ENCODE measurements at regions not wholly inside any gene's neighbourhood (a gene's known extent, or its start where the extent isn't known, plus 50 kb on each side); places are given as distances from the start of the nearest gene placed in this dataset.
"Not testable (repeated sequence)": the region's sequence is repeated elsewhere in the genome, so short reads cannot be mapped to it uniquely, and the experiment has no call there.

DNA sequence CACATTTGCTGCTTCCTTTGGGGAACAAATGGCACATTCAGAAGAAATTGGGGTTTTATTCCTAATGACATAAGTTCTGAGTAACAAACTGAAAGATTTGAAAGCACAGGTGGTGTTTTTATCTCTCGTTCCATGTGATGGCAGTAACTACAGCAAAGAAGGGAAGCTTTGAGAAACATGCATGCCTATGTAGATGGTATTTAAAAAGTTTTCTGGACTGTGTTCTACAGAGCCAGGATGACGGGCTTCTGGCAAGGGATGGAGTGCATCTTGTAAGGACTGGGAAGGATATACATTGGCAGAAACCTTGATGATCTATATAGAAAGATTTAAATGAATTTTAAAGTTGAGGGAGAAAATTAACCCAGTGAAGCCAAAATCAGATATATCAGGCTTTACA lies 362.2 kb upstream of the ROPN1 start:
- in situ Hi-C loops (cut with MboI; ENCODE audit: low sequenced_read_pairs), result no loop called here

DNA sequence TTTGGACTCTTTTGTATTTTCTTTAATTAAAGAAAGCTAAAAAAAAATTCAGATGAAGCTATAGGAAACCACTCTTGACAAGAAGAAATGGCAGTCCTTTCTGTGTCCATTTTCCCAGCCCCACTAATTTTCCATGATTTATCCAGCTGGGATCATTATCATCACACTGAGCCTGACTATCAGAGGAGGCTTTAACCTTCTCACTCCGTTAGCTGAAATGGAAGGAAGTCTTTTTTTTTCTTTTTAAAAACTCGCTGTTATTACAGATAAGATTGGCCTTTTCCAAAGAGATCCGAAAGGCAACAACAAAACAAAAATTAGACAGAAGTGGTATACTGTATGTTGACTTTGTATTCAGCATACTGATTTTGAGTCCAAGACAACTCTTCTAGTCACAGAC lies 366.2 kb upstream of the ROPN1 start:
- in situ Hi-C loops (cut with MboI; ENCODE audit: low sequenced_read_pairs), result no loop called here

DNA sequence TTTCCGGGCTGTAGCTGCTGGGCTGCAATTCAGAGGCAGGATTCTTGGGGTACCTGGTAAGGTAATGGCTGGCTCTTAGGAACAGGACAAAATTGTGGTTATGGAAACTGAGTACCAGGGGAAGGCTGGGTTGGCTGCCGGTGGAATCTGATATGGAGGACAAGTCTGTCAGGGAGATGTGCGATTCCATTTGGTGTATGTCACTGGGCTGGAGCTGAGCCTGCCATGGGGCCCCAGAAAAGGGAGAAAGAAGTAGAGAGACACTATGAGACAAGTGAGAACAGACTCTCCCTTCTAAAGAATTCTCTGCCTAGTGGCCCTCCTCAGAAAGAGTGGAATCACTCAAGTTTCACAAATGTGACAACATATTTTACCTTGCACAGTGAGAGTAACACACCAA lies 368.2 kb upstream of the ROPN1 start:
- in situ Hi-C loops (cut with MboI; ENCODE audit: low sequenced_read_pairs), result no loop called here

DNA sequence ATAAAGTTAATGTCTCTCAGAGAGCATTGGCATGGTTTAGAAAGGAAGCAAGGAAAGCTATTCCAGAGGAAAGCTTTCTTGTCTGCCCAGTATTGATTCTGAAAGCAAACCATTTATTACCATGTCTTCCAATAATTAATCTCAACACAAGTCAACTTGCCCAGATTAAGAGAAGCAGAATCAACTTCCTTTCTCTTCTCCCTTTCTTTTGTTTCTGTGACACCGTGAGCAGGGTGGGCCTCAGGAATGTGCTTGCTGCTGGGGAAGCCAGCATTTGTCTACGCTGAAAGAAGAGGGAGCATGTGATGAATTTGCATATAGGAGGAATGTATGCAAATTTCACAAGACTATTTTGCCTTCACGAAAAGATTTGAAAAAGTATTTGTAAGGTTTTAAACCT lies 368.6 kb upstream of the ROPN1 start:
- in situ Hi-C loops (cut with MboI; ENCODE audit: low sequenced_read_pairs), result no loop called here

DNA sequence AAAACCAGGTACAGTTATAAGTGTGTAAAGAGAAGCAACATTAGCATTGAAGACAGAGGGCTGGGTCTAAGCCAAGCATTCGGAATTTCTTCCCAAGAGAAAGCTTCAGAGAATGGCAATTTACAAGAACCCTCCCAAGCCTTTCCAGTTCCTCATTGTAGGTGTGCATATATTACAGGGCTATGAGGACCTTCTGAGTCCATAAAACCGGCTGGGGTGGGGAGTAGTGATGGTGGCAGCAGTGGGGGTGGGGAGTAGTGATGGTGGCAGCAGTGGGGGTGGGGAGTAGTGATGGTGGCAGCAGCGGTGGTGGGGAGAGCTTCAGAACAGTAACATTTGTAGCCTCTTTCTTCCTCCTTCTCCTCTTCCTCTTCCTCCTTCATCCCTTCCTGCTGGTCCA lies 368.7 kb upstream of the UMPS start:
- in situ Hi-C loops (cut with MboI; ENCODE audit: low sequenced_read_pairs), result no loop called here

DNA sequence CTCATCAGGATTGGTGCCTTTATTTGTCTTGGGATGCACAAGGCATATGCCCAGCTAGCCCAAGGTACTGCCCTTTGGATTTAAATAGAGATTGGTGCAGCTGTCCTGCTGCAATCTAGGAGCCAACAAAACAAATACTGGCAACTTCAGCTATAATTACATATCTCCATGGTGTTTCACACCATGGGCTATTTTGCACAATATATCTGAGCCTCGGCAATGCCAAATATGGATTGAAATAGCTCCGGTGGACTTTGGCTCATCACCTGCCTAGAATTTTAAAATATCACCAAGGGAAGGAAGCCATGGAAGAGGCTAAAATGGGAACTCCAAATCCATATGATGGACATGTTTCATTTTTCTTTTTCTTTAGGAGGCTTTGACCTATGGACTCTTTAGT lies 367.8 kb upstream of the UMPS start:
- in situ Hi-C loops (cut with MboI; ENCODE audit: low sequenced_read_pairs), result no loop called here

DNA sequence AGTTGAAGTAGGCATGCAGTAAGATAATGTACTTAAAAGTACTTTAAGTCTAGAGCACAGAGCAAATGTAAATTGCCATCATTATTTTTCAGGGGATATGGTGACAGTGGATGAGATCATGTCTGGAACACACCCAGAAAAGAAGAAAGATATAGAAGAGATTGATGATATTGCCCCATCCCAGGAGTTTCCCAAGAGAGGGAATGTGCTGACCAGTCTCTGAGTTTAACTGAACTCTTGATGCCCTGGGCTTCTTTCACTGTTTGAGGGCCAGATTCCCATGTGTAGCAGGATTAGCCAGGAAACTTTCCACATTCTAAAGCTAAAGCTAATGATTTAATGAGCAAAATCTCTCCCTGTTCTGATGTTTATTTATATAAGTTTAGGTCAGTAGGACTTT lies 366.8 kb upstream of the UMPS start:
- in situ Hi-C loops (cut with MboI; ENCODE audit: low sequenced_read_pairs), result no loop called here

DNA sequence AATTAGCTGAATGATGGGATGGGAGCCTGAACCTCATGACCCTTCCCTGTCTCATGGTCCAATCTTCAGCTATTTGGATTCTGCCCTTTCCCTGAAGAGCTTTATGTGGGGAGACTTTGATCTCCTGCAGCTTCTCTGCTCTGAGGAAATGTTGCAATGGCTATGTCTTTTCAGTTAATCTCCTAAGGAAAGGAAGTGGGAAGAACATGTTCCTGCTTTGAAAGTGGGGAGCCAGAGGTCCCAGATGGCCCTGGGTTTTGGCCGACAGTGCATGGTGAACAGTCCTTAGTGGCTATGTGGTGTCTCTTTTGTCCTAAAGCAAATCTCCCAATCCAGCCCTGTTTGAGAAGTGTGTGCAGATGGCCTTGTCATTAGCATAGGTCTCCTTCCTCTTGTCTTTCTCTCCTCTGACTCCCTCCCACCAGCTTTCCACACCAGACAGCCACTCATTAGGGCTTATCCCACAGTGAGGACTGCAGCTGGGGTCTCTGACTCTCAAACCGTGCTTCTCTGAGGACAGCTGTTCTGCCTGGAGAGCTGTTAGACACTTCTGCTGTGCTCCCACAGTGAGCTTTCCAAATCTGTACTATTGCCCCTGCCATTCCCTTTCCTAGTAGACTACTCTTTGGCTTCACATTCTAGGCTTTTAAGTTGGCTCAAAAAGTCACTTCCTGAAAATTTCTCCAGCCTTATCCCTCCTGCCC lies 365.8 kb upstream of the UMPS start:
- in situ Hi-C loops (cut with MboI; ENCODE audit: low sequenced_read_pairs), result no loop called here

DNA sequence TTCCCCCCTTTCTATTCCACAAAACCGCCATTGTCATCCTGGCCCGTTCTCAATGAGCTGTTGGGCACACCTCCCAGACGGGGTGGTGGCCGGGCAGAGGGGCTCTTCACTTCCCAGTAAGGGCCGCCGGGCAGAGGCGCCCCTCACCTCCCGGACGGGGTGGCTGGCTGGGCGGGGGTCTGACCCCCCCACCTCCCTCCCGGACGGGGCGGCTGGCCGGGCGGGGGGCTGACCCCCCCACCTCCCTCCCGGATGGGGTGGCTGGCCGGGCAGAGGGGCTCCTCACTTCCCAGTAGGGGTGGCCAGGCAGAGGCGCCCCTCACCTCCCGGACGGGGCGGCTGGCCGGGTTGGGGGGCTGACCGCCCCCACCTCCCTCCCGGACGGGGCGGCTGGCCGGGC lies 363.6 kb upstream of the UMPS start:
- in situ Hi-C loops (cut with MboI; ENCODE audit: low sequenced_read_pairs), result not testable (repeated sequence)

DNA sequence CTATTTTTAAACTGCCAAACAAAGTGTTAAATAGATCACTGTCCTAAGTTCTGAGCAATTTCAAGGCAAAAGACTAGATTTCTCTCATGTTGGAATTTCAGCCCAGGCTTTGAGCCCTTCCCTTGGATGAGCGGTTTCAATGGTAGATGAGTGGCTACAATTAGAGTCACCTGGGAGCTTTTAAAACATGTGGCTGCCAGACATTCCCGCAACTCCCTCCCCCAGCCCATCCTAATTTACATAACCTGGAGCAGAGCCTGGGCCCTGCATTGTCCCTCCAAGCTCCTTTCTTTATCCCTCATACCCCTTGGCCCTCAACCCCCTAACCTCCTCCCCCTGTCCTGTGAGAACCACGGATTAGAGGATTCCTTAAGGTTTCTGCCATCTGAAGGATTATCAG lies 357.5 kb upstream of the UMPS start:
- in situ Hi-C loops (cut with MboI; ENCODE audit: low sequenced_read_pairs), result no loop called here

DNA sequence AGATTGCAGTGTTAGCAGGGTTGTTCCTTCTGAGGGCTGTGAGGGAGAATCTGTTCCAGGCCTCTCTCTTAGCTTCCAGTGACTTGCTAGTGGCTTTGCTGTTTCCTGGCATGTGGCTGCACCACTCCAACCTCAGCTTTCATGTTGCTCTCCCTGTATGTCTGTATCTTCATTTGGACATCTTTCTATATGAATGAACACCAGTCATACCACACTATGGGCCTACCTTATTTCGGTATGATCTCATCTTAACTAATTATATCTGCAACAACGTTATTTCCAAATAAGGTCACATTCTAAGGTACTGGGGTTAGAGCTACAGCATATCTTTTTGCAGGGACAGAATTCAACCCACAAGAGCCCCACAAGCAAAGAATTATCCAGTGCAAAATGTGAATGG lies 356.7 kb upstream of the UMPS start:
- in situ Hi-C loops (cut with MboI; ENCODE audit: low sequenced_read_pairs), result no loop called here

DNA sequence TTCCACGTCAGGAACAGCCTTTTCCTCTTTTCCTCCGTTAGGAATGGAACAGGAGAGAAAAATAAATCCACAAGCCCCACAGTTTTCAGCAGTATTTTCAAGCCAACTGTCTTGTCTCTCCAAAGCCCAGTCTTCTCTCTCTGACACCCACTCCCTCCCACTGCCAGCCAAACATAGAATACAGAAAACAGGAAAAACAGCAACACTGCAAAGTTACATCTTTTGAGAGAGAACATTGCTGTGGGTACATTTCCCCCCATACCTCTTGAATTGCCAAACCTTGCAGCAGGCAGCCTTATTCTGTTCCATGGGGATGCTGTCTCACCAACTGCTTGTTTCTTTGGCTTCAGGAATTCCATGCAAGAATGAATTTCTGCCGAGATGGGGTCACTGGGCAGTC lies 355.7 kb upstream of the UMPS start:
- in situ Hi-C loops (cut with MboI; ENCODE audit: low sequenced_read_pairs), result no loop called here

DNA sequence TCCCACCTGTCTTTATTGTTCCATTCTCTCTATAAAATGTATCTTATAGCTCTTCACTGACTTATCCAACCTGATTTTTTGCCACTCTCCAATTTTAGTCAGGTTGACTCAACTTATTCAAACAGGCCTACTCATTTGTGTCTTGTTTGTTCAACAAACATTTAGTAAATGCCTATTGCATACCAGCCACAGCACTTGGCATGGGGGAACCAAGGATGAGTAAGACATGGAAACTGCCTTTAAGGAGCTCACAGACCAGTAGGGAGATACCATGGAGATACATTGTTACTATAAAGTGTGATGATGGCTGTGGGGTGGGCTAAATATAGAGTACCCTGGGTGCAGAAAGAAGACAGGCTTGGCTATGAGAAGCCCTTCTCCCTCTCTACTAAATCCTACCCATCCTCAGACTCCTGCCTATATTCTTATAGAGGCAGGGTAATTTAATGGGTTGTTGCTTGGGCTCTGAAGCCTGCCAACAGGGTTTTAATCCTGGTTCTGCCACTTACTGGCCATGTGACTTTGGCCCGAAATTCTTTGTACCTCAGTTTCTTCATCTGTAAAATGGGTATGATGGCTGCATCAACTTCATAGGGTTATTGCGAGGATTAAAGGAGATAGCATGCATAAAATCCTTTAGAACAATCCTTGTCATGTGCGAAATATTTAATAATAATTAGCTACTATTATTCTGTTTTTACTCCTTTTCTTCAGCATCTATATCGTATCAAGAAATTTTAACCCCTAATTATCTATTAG lies 348.5 kb upstream of the UMPS start:
- in situ Hi-C loops (cut with MboI; ENCODE audit: low sequenced_read_pairs), result no loop called here

DNA sequence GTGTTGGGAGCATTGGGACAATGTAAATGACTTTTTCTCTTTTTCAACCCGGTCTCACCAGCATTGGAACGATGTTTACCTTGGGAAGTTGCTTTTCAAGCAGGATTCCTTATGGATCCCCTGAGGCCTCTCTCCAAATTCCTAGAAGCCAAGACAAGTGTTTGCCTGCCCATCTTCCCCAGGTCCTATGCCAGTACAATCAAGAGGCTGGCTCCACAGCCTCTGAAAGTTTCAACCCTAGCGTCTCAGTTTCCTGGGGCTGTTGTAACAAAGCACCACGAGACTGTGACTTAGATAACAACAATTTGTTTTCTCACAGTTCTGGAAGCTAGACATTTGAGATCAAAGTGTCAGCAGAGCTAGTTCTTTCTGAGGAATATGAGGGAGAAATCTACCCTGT lies 347.2 kb upstream of the UMPS start:
- in situ Hi-C loops (cut with MboI; ENCODE audit: low sequenced_read_pairs), result no loop called here

DNA sequence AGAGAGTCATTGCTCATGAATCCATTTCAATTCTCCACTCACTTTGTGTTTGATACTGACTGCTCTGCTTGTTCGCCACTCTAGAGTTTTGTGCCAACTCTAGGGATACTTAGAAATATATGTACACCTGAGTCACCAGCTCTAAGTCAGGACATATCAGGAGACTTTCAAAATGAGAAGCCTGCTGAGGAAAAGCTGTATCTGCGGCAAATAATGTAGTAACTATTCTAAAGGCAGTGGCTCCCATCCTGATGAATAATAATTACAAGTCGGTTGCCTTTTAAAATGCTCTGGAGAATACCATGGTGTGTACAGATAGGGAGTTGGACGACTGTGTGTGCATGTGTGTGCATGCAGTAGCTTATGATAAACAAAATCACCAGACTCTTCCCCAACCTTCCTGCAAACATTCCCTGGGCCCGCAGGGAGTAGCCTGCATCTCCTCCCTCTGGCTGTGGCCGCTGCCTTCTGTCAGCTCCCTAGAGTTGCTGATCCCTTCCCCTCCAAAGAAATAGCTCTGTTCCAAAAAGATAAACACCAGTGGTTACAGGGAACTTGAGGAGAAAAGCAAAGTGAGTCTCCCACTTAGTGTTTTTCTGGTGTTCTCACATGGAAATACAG lies 346.3 kb upstream of the UMPS start:
- in situ Hi-C loops (cut with MboI; ENCODE audit: low sequenced_read_pairs), result no loop called here

DNA sequence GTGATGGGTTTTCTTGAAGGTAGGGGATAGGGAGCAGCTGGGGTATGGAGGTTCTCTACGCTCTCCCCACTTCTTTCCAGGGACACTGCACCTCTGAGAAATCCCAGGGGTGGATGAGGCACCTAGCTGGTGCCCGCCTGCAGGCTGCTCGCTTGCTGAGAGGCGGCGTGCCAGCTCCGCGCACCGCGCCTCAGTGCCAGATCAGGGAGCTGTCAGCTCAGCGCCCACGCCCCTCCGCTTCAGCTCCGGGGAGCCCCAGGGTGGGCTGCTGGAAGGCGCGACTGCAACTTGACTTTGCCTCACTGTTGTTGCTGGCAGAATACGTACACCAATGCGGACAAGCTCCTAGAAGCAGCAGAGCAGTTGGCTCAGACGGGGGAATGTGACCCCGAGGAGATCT lies 345.7 kb upstream of the UMPS start:
- in situ Hi-C loops (cut with MboI; ENCODE audit: low sequenced_read_pairs), result no loop called here

DNA sequence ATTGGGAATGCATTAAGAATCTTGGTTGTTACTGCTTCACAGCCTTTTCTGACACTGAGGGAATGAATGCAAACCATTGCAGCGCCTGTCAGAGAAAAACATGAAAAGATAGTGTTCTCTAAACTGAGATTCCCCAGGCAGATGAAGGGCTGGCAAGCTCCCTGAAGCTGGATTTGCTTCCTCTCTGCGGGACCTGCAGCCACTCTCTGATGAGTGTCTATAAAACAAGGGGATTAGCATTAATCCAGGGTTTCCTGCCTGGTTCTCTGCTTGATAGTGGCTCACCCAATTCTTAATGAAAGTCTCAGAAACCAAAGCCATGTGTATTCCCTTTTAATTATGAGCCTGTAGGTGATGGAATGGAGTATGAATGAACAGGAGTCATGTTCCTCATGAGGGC lies 344.3 kb upstream of the UMPS start:
- in situ Hi-C loops (cut with MboI; ENCODE audit: low sequenced_read_pairs), result no loop called here

DNA sequence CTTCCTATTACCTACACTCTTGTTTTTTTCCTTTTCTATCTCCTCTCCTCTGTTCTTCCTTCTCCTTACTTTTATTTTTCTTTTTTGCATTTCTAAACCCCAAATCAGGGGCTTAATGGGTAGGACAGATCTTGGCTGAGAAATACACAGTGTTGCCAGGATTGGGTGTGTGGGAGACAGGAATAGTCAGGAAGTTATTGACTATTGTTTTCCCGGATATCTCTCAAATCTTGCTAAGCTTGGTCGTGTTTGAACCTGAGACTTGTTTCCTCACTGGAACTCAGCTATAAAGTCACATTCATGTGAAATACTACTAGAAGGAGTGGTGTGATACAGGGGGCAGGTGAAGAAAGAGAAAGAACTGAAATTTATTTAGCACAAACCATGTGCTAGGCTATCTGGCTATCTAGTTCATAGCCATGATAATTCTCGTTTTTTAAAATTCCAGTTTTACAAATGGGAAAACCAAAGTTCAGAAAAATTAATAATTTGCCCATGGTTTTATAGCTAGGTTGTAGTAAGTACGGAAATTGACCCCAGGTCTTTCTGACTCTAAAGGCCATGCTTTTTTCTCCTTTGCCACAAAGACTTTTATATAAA lies 343.2 kb upstream of the UMPS start:
- in situ Hi-C loops (cut with MboI; ENCODE audit: low sequenced_read_pairs), result no loop called here

DNA sequence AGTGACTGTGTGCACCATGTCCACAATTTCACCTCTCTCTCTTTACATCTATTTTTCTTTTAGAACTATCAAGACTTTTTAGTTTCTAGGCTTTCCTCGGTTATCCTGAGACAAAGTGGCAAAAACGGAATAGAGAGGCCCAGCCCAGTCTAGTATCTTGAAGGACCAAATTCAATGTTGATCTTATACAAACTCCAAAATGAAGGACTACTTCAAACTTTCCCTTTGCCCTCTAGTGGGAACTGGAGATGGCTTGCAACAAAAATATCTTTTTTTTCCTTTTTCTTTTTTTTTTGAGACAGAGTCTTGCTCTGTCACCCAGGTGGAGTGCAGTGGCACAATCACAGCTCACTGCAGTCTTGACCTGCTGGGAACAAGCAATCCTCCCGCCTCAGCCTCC lies 338.5 kb upstream of the UMPS start:
- in situ Hi-C loops (cut with MboI; ENCODE audit: low sequenced_read_pairs), result no loop called here

DNA sequence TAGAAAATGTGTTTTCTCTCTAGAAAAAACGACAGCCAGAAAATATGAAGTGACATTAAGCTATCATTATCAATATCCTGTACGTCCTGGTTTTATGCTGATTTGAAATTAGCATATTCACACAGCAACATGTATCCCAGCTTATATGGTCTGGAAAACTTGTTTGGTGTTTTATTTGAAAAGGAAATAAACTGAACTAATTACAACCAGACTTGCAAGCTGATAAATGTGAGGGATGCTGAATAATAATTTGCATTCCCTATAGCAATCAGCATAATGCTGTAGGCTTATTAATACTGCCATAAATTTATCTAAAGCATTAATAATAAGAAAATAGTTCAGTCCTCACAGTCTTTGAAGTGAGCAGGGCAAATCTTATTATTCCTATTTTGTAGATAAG lies 336.9 kb upstream of the UMPS start:
- in situ Hi-C loops (cut with MboI; ENCODE audit: low sequenced_read_pairs), result no loop called here

DNA sequence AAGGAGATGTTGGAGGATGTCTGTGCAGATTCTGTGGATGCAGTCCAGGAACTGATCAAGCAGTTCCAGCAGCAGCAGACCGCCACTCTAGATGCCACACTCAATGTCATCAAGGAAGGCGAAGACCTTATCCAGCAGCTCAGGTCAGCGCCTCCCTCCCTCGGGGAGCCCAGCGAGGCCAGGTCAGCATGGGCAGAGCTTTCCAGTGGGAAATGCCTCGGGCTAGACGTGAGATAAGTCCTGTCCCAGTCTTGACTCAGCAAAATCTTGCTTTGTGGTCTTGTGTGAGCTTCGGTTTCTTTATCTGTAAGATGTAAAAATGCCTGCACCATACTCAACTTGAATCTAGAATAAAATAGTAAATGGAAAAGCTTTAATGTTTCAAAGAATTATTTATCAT lies 335.1 kb upstream of the UMPS start:
- in situ Hi-C loops (cut with MboI; ENCODE audit: low sequenced_read_pairs), result no loop called here
